Lung (tissue), 11 donors: ENCODE measurements at regions not wholly inside any gene's neighbourhood (a gene's known extent, or its start where the extent isn't known, plus 50 kb on each side); places are given as distances from the start of the nearest gene placed in this dataset.

ENCODE experiments used
- ATAC-seq: fragments of 200-7000 bp; cut with Tn5 transposase; one replicate; pipeline ENCODE4 v1.9.1; 2020; ENCODE audit warnings: moderate number of reproducible peaks; ENCODE audit not compliant: insufficient read depth, low FRiP score
- DNase-seq, 3 donors: peaks; one replicate each; pipeline ENCODE4 v3.0.0-alpha.2; 2013 to 2017
- H3K27ac ChIP-seq, 2 donors: one replicate each; pipeline ENCODE4 v1.5.1; 2013; ENCODE audit warnings: mild to moderate bottlenecking in 2 of 2, moderate library complexity in 2 of 2, control low read depth in 1 of 2, inconsistent platforms in 1 of 2, low read depth in 1 of 2, low read length in 1 of 2
- H3K27me3 ChIP-seq, 3 donors: one replicate each; pipeline ENCODE4 v1.5.1; 2013; ENCODE audit warnings: low read length in 2 of 3; ENCODE audit not compliant: control insufficient read depth in 3 of 3, insufficient read depth in 3 of 3
- H3K36me3 ChIP-seq, 4 donors: one replicate each; pipeline ENCODE4 v1.5.1; 2013; ENCODE audit warnings: low read length in 4 of 4, mild to moderate bottlenecking in 1 of 4, moderate library complexity in 1 of 4; ENCODE audit not compliant: control insufficient read depth in 4 of 4, insufficient read depth in 4 of 4
- H3K4me1 ChIP-seq, 5 donors: one replicate each; pipeline ENCODE4 v1.5.1; 2013; ENCODE audit warnings: low read length in 5 of 5, mild to moderate bottlenecking in 2 of 5, moderate library complexity in 1 of 5; ENCODE audit not compliant: control insufficient read depth in 5 of 5, insufficient read depth in 5 of 5
- H3K4me3 ChIP-seq: one replicate; pipeline ENCODE4 v1.5.1; 2013; ENCODE audit warnings: mild to moderate bottlenecking, control low read depth, moderate library complexity
- H3K9ac ChIP-seq, 2 donors: one replicate each; pipeline ENCODE4 v1.5.1; 2013; ENCODE audit warnings: low read length in 2 of 2, control low read depth in 1 of 2; ENCODE audit not compliant: insufficient read depth in 1 of 2
- H3K9me3 ChIP-seq, 4 donors: one replicate each; pipeline ENCODE4 v1.5.1; 2013; ENCODE audit warnings: low read length in 3 of 4, mild to moderate bottlenecking in 1 of 4, moderate library complexity in 1 of 4; ENCODE audit not compliant: control insufficient read depth in 4 of 4, insufficient read depth in 3 of 4
- CTCF ChIP-seq: IDR thresholded peaks from 2 replicates; pipeline ENCODE4 v1.5.1; 2012; ENCODE audit warnings: mild to moderate bottlenecking; ENCODE audit errors: control extremely low read depth, extremely low read depth
- WGBS, 2 donors: extraction: QIAGEN DNeasy Blood & Tissue Kit; methylation state at CpG; one replicate each; pipeline ENCODE4 v1.1.7; 2013; 5-methylcytosine and 5-hydroxymethylcytosine counted together
- donor health status: control.
- donor health status: control.
- donor health status: Bipolar disorder and iron deficiency.
- donor health status: healthy.
- donor health status: DM: yes; HTN: yes; CAD: no.

GRCh38 chr13:31649766-31650165 lies 89.6 kb upstream of the RXFP2 start:
- 69 to 96% methylated on average over 4 of the region's 4 CpGs for WGBS, 2 donors
- no peaks in the 10 kb centered on the region for H3K4me1 ChIP-seq
- no peak for ATAC-seq
- no peaks in the 10 kb centered on the region for H3K27me3 ChIP-seq
- no peak overlapping the region for H3K4me3 ChIP-seq
- DNase-seq = no peak
- TF ChIP-seq CTCF = no peak
- no peaks in the 10 kb centered on the region for H3K36me3 ChIP-seq
- no peak overlapping the region for H3K9ac ChIP-seq
- H3K9me3 ChIP-seq = no peaks in the 10 kb centered on the region
- H3K27ac ChIP-seq = no peak overlapping the region

DNA sequence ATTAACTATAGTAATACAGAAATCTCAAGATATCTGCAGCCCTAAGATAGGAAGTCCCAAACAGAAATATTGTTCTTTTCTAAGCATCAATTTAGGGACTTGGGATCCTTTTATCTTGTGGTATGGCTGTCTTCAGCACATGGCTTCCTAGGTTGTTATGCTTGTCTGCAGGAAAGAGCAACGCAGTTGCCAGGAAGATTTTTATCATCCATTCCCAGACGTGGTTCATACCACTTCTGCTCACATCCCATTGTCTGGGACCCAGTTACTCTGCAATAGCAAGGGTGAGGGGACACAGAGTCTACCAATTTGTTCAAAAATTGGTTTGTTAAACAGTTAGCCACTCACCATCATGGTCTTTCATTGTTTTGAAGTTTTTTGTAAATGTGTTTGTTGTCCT lies 85.6 kb upstream of the RXFP2 start:
- H3K27ac ChIP-seq = no peak overlapping the region
- H3K27me3 ChIP-seq = no peaks in the 10 kb centered on the region
- DNase-seq = no peak
- H3K4me1 ChIP-seq = no peaks in the 10 kb centered on the region
- no peak overlapping the region for H3K4me3 ChIP-seq
- 43 to 48% methylated on average over 2 of the region's 2 CpGs for WGBS, 2 donors
- no peak for TF ChIP-seq CTCF
- no peak overlapping the region for H3K9ac ChIP-seq
- no peaks in the 10 kb centered on the region for H3K9me3 ChIP-seq
- H3K36me3 ChIP-seq = no peaks in the 10 kb centered on the region
- ATAC-seq = no peak

DNA sequence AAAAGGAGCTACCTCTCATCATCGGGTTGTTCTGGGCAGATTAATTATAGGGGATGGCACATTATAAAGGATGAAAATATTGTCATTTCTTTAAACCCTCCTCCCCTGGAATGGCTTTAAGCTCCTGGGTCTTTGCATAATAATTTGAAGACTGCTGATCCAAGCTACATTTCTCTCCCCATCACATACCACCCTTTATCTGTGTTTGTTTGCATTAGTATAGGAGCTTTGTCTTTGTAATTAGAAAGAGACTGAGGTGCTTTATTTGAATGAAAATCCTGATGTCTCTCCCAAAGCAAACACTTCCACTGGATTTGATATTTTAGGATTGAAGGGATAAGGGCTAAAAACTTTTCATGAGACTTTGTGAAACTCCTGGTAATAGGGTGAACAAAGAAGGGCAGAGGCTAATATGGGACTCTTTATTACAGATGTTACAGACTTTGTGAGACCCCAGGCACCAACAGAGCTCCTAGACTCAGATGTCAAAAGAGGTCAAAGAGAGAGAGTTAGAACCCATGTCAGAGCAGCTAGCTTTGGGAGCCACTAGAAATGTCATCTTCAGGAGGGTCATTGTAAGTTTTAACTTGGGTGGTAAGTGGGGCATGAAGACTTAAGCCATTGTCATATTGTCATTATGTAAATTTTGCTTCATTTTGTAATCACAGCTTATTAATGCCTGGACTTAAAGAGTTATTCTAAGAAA lies 75.3 kb upstream of the RXFP2 start:
- H3K4me1 ChIP-seq = no peaks in the 10 kb centered on the region
- peaks cover 0 to 5% (median under 1%) of the 10 kb centered on the region in 4 donors for H3K9me3 ChIP-seq
- no peak for TF ChIP-seq CTCF
- H3K36me3 ChIP-seq = no peaks in the 10 kb centered on the region
- DNase-seq (no peak), ATAC-seq (no peak)
- H3K4me3 ChIP-seq = no peak overlapping the region
- no peak overlapping the region for H3K27ac ChIP-seq
- H3K27me3 ChIP-seq = no peaks in the 10 kb centered on the region
- H3K9ac ChIP-seq = no peak overlapping the region
- WGBS, 2 donors = 17 to 35% methylated on average over 1 of the region's 1 CpG
